Neural cell (in vitro differentiated cells): ENCODE measurements at regions not wholly inside any gene's neighbourhood (a gene's known extent, or its start where the extent isn't known, plus 50 kb on each side); places are given as distances from the start of the nearest gene placed in this dataset.

Experiments used
- H2AFZ ChIP-seq: fragments of 200-600, 300-800 bp; sonication (generic), shearing (Covaris generic); 2 replicates; pipeline ENCODE4 v1.6.0; 2014; ENCODE audit warnings: low read depth, mild to moderate bottlenecking, antibody characterized with exemption, low read length, moderate library complexity
- H3F3A ChIP-seq: fragments of 200-600 bp; shearing (Covaris generic); 2 replicates; pipeline ENCODE4 v1.6.1; 2016; ENCODE audit warnings: mild to moderate bottlenecking, moderate library complexity, mixed read lengths, antibody characterized with exemption, low read length; ENCODE audit not compliant: insufficient read depth, poor library complexity, severe bottlenecking
- H3K27ac ChIP-seq: fragments of 200-600, 300-800 bp; sonication (generic), shearing (Covaris generic); 2 replicates; pipeline ENCODE4 v1.5.1; 2014; ENCODE audit warnings: mild to moderate bottlenecking, low read length, moderate library complexity
- H3K27me3 ChIP-seq: fragments of 300-800, 200-600 bp; sonication (generic), shearing (Covaris generic); 2 replicates; pipeline ENCODE4 v1.6.0; 2014; ENCODE audit warnings: mild to moderate bottlenecking, low read depth, low read length, moderate library complexity; ENCODE audit not compliant: insufficient read depth
- H3K36me3 ChIP-seq: fragments of 300-800, 200-600 bp; sonication (generic), shearing (Covaris generic); 2 replicates; pipeline ENCODE4 v1.5.1; 2014; ENCODE audit warnings: mild to moderate bottlenecking, antibody characterized with exemption, low read length, moderate library complexity; ENCODE audit not compliant: insufficient read depth
- H3K4me2 ChIP-seq: fragments of 300-800, 200-600 bp; sonication (generic), shearing (Covaris generic); 2 replicates; pipeline ENCODE4 v1.6.0; 2014; ENCODE audit warnings: mild to moderate bottlenecking, low read length
- H3K4me3 ChIP-seq: fragments of 300-800, 200-600 bp; sonication (generic), shearing (Covaris generic); 2 replicates; pipeline ENCODE4 v1.5.1; 2014; ENCODE audit warnings: mild to moderate bottlenecking, low read length, moderate library complexity
- H3K79me2 ChIP-seq: fragments of 200-600 bp; shearing (Covaris generic); replicated peaks from 2 replicates; pipeline ENCODE4 v1.6.0; 2014; ENCODE audit warnings: mild to moderate bottlenecking, low read length, moderate library complexity; ENCODE audit not compliant: insufficient read depth
- H3K9ac ChIP-seq: fragments of 300-800, 200-600 bp; sonication (generic), shearing (Covaris generic); 2 replicates; pipeline ENCODE4 v1.6.1; 2016; ENCODE audit warnings: mild to moderate bottlenecking, low read length, mixed read lengths
- H3K9me2 ChIP-seq: fragments of 200-600 bp; shearing (Covaris generic); 2 replicates; pipeline ENCODE4 v1.6.1; 2016; ENCODE audit warnings: mild to moderate bottlenecking, low read length, mixed read lengths; ENCODE audit not compliant: insufficient read depth
- H3K9me3 ChIP-seq: fragments of 200-600, 300-800 bp; sonication (generic), shearing (Covaris generic); 2 replicates; pipeline ENCODE4 v1.6.1; 2016; ENCODE audit warnings: mild to moderate bottlenecking, mixed run types, low read length, moderate library complexity, mixed read lengths
- H4K20me1 ChIP-seq: fragments of 200-600 bp; shearing (Covaris generic); 2 replicates; pipeline ENCODE4 v1.6.1; 2016; ENCODE audit warnings: mild to moderate bottlenecking, mixed run types; ENCODE audit not compliant: insufficient read depth
- CTCF ChIP-seq: fragments of 450-650 bp; IDR thresholded peaks from 2 replicates; pipeline ENCODE4 v1.5.1; 2014; ENCODE audit warnings: antibody characterized with exemption, mild to moderate bottlenecking, moderate library complexity; ENCODE audit not compliant: poor library complexity, severe bottlenecking
- EP300 ChIP-seq: fragments of 450-650 bp; conservative IDR thresholded peaks from 2 replicates; pipeline ENCODE4 v1.6.1; 2014; ENCODE audit warnings: antibody characterized with exemption, mild to moderate bottlenecking, moderate library complexity; ENCODE audit not compliant: poor library complexity, severe bottlenecking
- EZH2 ChIP-seq: fragments of 200-600, 300-800 bp; shearing (Covaris generic), sonication (generic); IDR thresholded peaks from 2 replicates; pipeline ENCODE4 v1.6.1; 2014; ENCODE audit warnings: antibody characterized with exemption, low read length, borderline replicate concordance, mild to moderate bottlenecking; ENCODE audit not compliant: insufficient read depth, poor library complexity, severe bottlenecking
- MXI1 ChIP-seq: fragments of 450-650 bp; conservative IDR thresholded peaks from 2 replicates; pipeline ENCODE4 v1.6.1; 2014; ENCODE audit warnings: antibody characterized with exemption, mild to moderate bottlenecking; ENCODE audit not compliant: poor library complexity, severe bottlenecking
- POLR2AphosphoS5 ChIP-seq: IDR thresholded peaks from 2 replicates; pipeline ENCODE4 v1.6.1; 2012
- RAD21 ChIP-seq: fragments of 450-650 bp; conservative IDR thresholded peaks from 2 replicates; pipeline ENCODE4 v1.6.1; 2014; ENCODE audit warnings: antibody characterized with exemption, mild to moderate bottlenecking, moderate library complexity
- REST ChIP-seq: IDR thresholded peaks from 2 replicates; pipeline ENCODE4 v1.6.1; 2012; ENCODE audit warnings: borderline replicate concordance
- SMC3 ChIP-seq: fragments of 450-650 bp; conservative IDR thresholded peaks from 2 replicates; pipeline ENCODE4 v1.6.1; 2014; ENCODE audit warnings: antibody characterized with exemption, mild to moderate bottlenecking, moderate library complexity; ENCODE audit not compliant: poor library complexity
- TAF1 ChIP-seq: IDR thresholded peaks from 2 replicates; pipeline ENCODE4 v1.6.1; 2012; ENCODE audit warnings: low read depth

GRCh38 chr7:131219312-131220041, 108.2 kb upstream of the MKLN1 start:
- no peaks in the 10 kb centered on the region for H4K20me1 ChIP-seq
- no peaks in the 10 kb centered on the region for H3K9me3 ChIP-seq
- no peaks in the 10 kb centered on the region for H3K79me2 ChIP-seq
- H3K27me3 ChIP-seq = no peaks in the 10 kb centered on the region
- no peaks in the 10 kb centered on the region for H3F3A ChIP-seq
- no peak overlapping the region for H3K4me2 ChIP-seq
- H3K9ac ChIP-seq = no peak overlapping the region
- H3K9me2 ChIP-seq = no peaks in the 10 kb centered on the region
- H3K4me3 ChIP-seq = no peak overlapping the region
- H2AFZ ChIP-seq = no peak overlapping the region
- no peak overlapping the region for H3K27ac ChIP-seq
- no peaks in the 10 kb centered on the region for H3K36me3 ChIP-seq
- no peak for TF ChIP-seq SMC3

- no peaks in the 10 kb centered on the region for H3K9me3 ChIP-seq
- H3K36me3 ChIP-seq = no peaks in the 10 kb centered on the region
- no peaks in the 10 kb centered on the region for H3F3A ChIP-seq
- H3K79me2 ChIP-seq = no peaks in the 10 kb centered on the region
- H3K27me3 ChIP-seq = no peaks in the 10 kb centered on the region
- H4K20me1 ChIP-seq = no peaks in the 10 kb centered on the region
- H3K4me2 ChIP-seq = no peak overlapping the region
- H3K9me2 ChIP-seq = no peaks in the 10 kb centered on the region
- H3K27ac ChIP-seq = no peak overlapping the region
- H2AFZ ChIP-seq = no peak overlapping the region
- no peak for TF ChIP-seq POLR2AphosphoS5
- no peak for TF ChIP-seq EP300
- TF ChIP-seq MXI1 = no peak
- no peak for TF ChIP-seq REST
- TF ChIP-seq RAD21 = no peak
- TF ChIP-seq TAF1 = no peak
- TF ChIP-seq EZH2 = no peak
- no peak for TF ChIP-seq CTCF
- TF ChIP-seq SMC3 = no peak
- no peak overlapping the region for H3K4me3 ChIP-seq
- H3K9ac ChIP-seq = no peak overlapping the region
Measured at GRCh38 chr7:131221061-131221460, 106.6 kb upstream of the MKLN1 start.
